GM23338 (cell line): ENCODE measurements at regions not wholly inside any gene's neighbourhood (a gene's known extent, or its start where the extent isn't known, plus 50 kb on each side); places are given as distances from the start of the nearest gene placed in this dataset.

ENCODE experiments used
- ATAC-seq: fragments of 200-7000 bp; cut with Tn5 transposase; 3 replicates; pipeline ENCODE4 v1.9.1; 2020
- DNase-seq: peaks from one replicate; pipeline ENCODE4 v3.0.0-alpha.2; 2015; ENCODE audit warnings: low spot score
- H2AFZ ChIP-seq: fragments of 200-600 bp; sonication (generic); 2 replicates; pipeline ENCODE4 v1.8.0; 2016; ENCODE audit warnings: antibody characterized with exemption, mild to moderate bottlenecking, moderate library complexity
- H3F3A ChIP-seq: fragments of 200-600 bp; sonication (generic); replicated peaks from 2 replicates; pipeline ENCODE4 v1.8.0; 2017; ENCODE audit warnings: antibody characterized with exemption, mixed run types, low read depth
- H3K27ac ChIP-seq: fragments of 200-600 bp; sonication (generic); 2 replicates; pipeline ENCODE4 v1.6.1; 2016; ENCODE audit warnings: low read depth
- H3K27me3 ChIP-seq: fragments of 200-600 bp; sonication (generic); 2 replicates; pipeline ENCODE4 v1.8.0; 2016; ENCODE audit warnings: mild to moderate bottlenecking, mixed run types, moderate library complexity; ENCODE audit not compliant: insufficient read depth
- H3K36me3 ChIP-seq: fragments of 200-600 bp; sonication (generic); 2 replicates; pipeline ENCODE4 v1.8.0; 2016; ENCODE audit warnings: mild to moderate bottlenecking; ENCODE audit not compliant: insufficient read depth
- H3K4me1 ChIP-seq: fragments of 200-600 bp; sonication (generic); 2 replicates; pipeline ENCODE4 v1.8.0; 2016; ENCODE audit warnings: mild to moderate bottlenecking, moderate library complexity; ENCODE audit not compliant: insufficient read depth
- H3K4me2 ChIP-seq: fragments of 200-600 bp; sonication (generic); 2 replicates; pipeline ENCODE4 v1.7.1; 2017; ENCODE audit warnings: mixed run types
- H3K4me3 ChIP-seq: fragments of 200-600 bp; sonication (generic); 2 replicates; pipeline ENCODE4 v1.6.1; 2016; ENCODE audit warnings: mixed run types
- H3K79me2 ChIP-seq: fragments of 200-600 bp; sonication (generic); replicated peaks from 2 replicates; pipeline ENCODE4 v1.8.0; 2017; ENCODE audit warnings: mild to moderate bottlenecking; ENCODE audit not compliant: insufficient read depth
- H3K9me2 ChIP-seq: fragments of 200-600 bp; sonication (generic); 2 replicates; pipeline ENCODE4 v1.8.0; 2017; ENCODE audit not compliant: insufficient read depth
- H4K20me1 ChIP-seq: fragments of 200-600 bp; sonication (generic); replicated peaks from 2 replicates; pipeline ENCODE4 v1.8.0; 2017; ENCODE audit warnings: mild to moderate bottlenecking; ENCODE audit not compliant: insufficient read depth
- H3K27ac Mint-ChIP-seq: 2 replicates; pipeline ENCODE4 v1.8.0; 2020; ENCODE audit warnings: inconsistent platforms, mild to moderate bottlenecking, moderate library complexity, mixed read lengths
- H3K27me3 Mint-ChIP-seq: 3 replicates; pipeline ENCODE4 v1.8.0; 2022; ENCODE audit warnings: low read depth, mild to moderate bottlenecking, moderate library complexity, mixed read lengths, inconsistent platforms; ENCODE audit not compliant: insufficient read depth, poor library complexity
- H3K36me3 Mint-ChIP-seq: 3 replicates; pipeline ENCODE4 v1.8.0; 2021; ENCODE audit warnings: low read depth, mild to moderate bottlenecking, inconsistent platforms, moderate library complexity, mixed read lengths
- H3K4me1 Mint-ChIP-seq: 3 replicates; pipeline ENCODE4 v1.8.0; 2020; ENCODE audit warnings: mild to moderate bottlenecking, inconsistent platforms, mixed read lengths
- H3K4me3 Mint-ChIP-seq: 3 replicates; pipeline ENCODE4 v1.8.0; 2021; ENCODE audit warnings: moderate library complexity, mild to moderate bottlenecking, inconsistent platforms, mixed read lengths
- H3K9me3 Mint-ChIP-seq: 3 replicates; pipeline ENCODE4 v1.8.0; 2020; ENCODE audit warnings: moderate library complexity, mild to moderate bottlenecking, inconsistent platforms, mixed read lengths
- ETS1 ChIP-seq: IDR thresholded peaks from 2 replicates; pipeline ENCODE4 v1.6.1; 2016; ENCODE audit warnings: antibody characterized with exemption
- EZH2 ChIP-seq: fragments of 200-600 bp; sonication (generic); IDR thresholded peaks from one replicate; pipeline ENCODE4 v1.8.0; 2017; ENCODE audit warnings: antibody characterized with exemption, mild to moderate bottlenecking, low read depth; ENCODE audit not compliant: unreplicated experiment
- NANOG ChIP-seq: IDR thresholded peaks from 2 replicates; pipeline ENCODE4 v1.6.1; 2016; ENCODE audit warnings: antibody characterized with exemption, borderline replicate concordance
- POLR2AphosphoS5 ChIP-seq: IDR thresholded peaks from 2 replicates; pipeline ENCODE4 v1.6.1; 2016; ENCODE audit warnings: antibody characterized with exemption, low read depth
- STAT1 ChIP-seq: IDR thresholded peaks from one replicate; pipeline ENCODE4 v1.6.1; 2016; ENCODE audit warnings: antibody characterized with exemption; ENCODE audit not compliant: unreplicated experiment
- ZNF462 ChIP-seq: fragments of 250-450 bp; sonication (Bioruptor Pico); IDR thresholded peaks from 2 replicates; pipeline ENCODE4 v1.5.0; 2020; ENCODE audit warnings: mild to moderate bottlenecking, moderate library complexity

- TF ChIP-seq ZNF462 (CRISPR knock-in tag) (no peak), NANOG (no peak), POLR2AphosphoS5 (no peak), ETS1 (no peak)
These were observed 345.7 kb downstream of the DEPDC1B start (continued) for GRCh38 chr5:60354311-60354710.

DNA sequence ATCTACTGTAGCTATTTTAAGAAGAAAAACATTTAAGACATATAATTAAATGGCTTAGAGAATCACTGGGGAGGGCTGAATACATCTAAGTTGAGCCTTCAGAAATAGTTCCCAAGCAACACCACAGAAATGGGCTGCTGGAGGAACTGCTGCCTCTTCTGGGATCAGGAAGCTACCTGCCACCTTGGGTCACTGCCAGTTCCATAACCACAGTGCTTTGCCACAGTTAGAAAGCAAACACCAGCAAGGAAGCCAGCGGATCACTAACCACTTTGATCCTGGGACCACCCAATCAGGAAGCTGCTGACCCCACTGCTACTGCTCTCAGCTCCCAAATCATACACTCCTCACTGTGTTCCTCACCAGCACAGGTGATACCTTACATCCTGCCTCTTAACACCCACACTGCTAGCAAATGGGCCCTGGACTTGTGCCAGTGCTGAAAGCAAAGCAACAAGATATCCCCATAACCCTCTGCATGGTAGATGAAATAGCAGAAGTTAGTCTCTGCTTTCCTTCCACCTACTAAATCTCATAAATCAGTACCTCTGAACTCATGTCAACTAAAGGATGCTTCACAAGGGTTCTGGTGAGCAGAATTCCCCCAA is 346.9 kb downstream of the DEPDC1B start:
- Mint-ChIP-seq H3K27ac (no peak overlapping the region), H3K36me3 (no peaks in the 10 kb centered on the region), H3K4me1 (peaks cover 6% of the 10 kb centered on the region; the same call in 2 of the 3 replicates), H3K9me3 (no peaks in the 10 kb centered on the region), H3K27me3 (peaks cover 2% of the 10 kb centered on the region), H3K4me3 (no peak overlapping the region)
- no peaks in the 10 kb centered on the region for H3K79me2 ChIP-seq
- no peaks in the 10 kb centered on the region for H3K4me1 ChIP-seq
- H3K27ac ChIP-seq, result no peak overlapping the region
- H3K9me2 ChIP-seq, result no peaks in the 10 kb centered on the region
- DNase-seq (peak; percentile 9), ATAC-seq (no peak)
- no peak overlapping the region for H3K4me3 ChIP-seq
- no peaks in the 10 kb centered on the region for H3F3A ChIP-seq
- no peak for TF ChIP-seq STAT1
- no peak for TF ChIP-seq EZH2
- H3K27me3 ChIP-seq, result no peaks in the 10 kb centered on the region
- H3K4me2 ChIP-seq, result no peak overlapping the region
- no peak overlapping the region for H2AFZ ChIP-seq
- H4K20me1 ChIP-seq, result no peaks in the 10 kb centered on the region
- no peaks in the 10 kb centered on the region for H3K36me3 ChIP-seq
